Calu3 (cell line): ENCODE measurements at regions not wholly inside any gene's neighbourhood (a gene's known extent, or its start where the extent isn't known, plus 50 kb on each side); places are given as distances from the start of the nearest gene placed in this dataset.

ENCODE experiments used
- BruUV-seq: library from RNA; stranded (reverse); fragments of 400-500 nt; replicated peaks from 2 replicates; lab custom pipeline; 2021; lab: Mats Ljungman, UMichigan
- CTCF ChIA-PET: fragments of 300-600 bp; sonication (Branson Sonifier 250); formaldehyde crosslinking; loops from one replicate; lab custom pipeline; 2022; ENCODE audit warnings: antibody characterized with exemption; lab: Charles Lee
- DNase-seq: peaks from one replicate; pipeline ENCODE4 v3.0.0; 2022
- H3K27ac Mint-ChIP-seq: one replicate; pipeline ENCODE4 v1.8.0; 2022; ENCODE audit warnings: mixed read lengths; ENCODE audit not compliant: unreplicated experiment
- H3K27me3 Mint-ChIP-seq: one replicate; pipeline ENCODE4 v1.8.0; 2022; ENCODE audit warnings: mixed read lengths; ENCODE audit not compliant: unreplicated experiment
- H3K36me3 Mint-ChIP-seq: one replicate; pipeline ENCODE4 v1.8.0; 2022; ENCODE audit warnings: mild to moderate bottlenecking, moderate library complexity, mixed read lengths; ENCODE audit not compliant: insufficient read depth, unreplicated experiment
- H3K4me1 Mint-ChIP-seq: one replicate; pipeline ENCODE4 v1.8.0; 2022; ENCODE audit warnings: mild to moderate bottlenecking, low read depth, mixed read lengths; ENCODE audit not compliant: unreplicated experiment
- H3K4me3 Mint-ChIP-seq: one replicate; pipeline ENCODE4 v1.8.0; 2022; ENCODE audit warnings: mild to moderate bottlenecking, low read depth, moderate library complexity, mixed read lengths; ENCODE audit not compliant: unreplicated experiment
- H3K9me3 Mint-ChIP-seq: one replicate; pipeline ENCODE4 v1.8.0; 2022; ENCODE audit warnings: low read depth, mixed read lengths; ENCODE audit not compliant: unreplicated experiment
- CTCF ChIP-seq: fragments of 200-600 bp; IDR thresholded peaks from one replicate; pipeline ENCODE4 v1.8.0; 2022; ENCODE audit warnings: antibody characterized with exemption; ENCODE audit not compliant: unreplicated experiment
- intact Hi-C: fragments of 100-400 bp; cut with micrococcal nuclease; formaldehyde crosslinking; loops from one replicate; pipeline ENCODE4 v1.10.0; 2022; ENCODE audit not compliant: unreplicated experiment

DNA sequence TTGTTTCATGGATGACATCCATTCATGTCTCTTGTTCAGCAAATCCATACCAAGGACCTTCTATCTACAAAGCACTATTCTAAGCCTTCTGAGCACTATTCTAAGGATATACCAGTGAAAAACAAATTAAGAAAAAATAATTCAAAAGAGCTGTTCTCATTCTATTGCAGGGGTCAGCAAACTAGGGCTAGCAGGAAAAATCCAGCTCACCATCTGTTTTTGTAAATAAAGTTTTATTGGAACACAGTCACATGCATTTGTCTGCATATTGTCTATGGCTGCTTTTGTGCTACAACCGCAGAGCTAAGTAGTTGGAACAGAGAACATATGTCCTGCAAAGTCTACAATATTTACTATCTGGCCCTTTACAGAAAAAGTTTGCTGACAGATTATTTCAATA is 222.7 kb upstream of the DYNLRB2 start:
- CTCF ChIA-PET, result no interaction called here
- H3K4me1 Mint-ChIP-seq, result no peaks in the 10 kb centered on the region
- no TSS peak for BruUV-seq
- H3K36me3 Mint-ChIP-seq, result no peaks in the 10 kb centered on the region
- no peak for TF ChIP-seq CTCF
- DNase-seq, result no peak
- H3K27ac Mint-ChIP-seq, result no peak overlapping the region
- H3K4me3 Mint-ChIP-seq, result no peak overlapping the region
- intact Hi-C loops, result no loop called here
- no peaks in the 10 kb centered on the region for H3K27me3 Mint-ChIP-seq
- peaks cover 7% of the 10 kb centered on the region for H3K9me3 Mint-ChIP-seq

- no peak for TF ChIP-seq CTCF
- peaks cover 9% of the 10 kb centered on the region for H3K9me3 Mint-ChIP-seq
- BruUV-seq, result no TSS peak
- H3K27me3 Mint-ChIP-seq, result no peaks in the 10 kb centered on the region
- CTCF ChIA-PET, result no interaction called here
- intact Hi-C loops, result no loop called here
- no peak overlapping the region for H3K4me3 Mint-ChIP-seq
- DNase-seq, result no peak
- H3K36me3 Mint-ChIP-seq, result no peaks in the 10 kb centered on the region
- H3K4me1 Mint-ChIP-seq, result no peaks in the 10 kb centered on the region
- H3K27ac Mint-ChIP-seq, result no peak overlapping the region
These were observed 223.2 kb upstream of the DYNLRB2 start for GRCh38 chr16:80317599-80318037.

- no peak for DNase-seq
- Mint-ChIP-seq H3K9me3 (peaks cover 12% of the 10 kb centered on the region), H3K4me1 (no peaks in the 10 kb centered on the region), H3K27me3 (no peaks in the 10 kb centered on the region), H3K36me3 (no peaks in the 10 kb centered on the region), H3K27ac (no peak overlapping the region), H3K4me3 (no peak overlapping the region)
- intact Hi-C loops, result no loop called here
- BruUV-seq, result no TSS peak
- TF ChIP-seq CTCF, result no peak
- CTCF ChIA-PET, result no interaction called here
These were observed 223.7 kb upstream of the DYNLRB2 start for GRCh38 chr16:80317116-80317515.

GRCh38 chr16:80314042-80314441 is 226.8 kb upstream of the DYNLRB2 start:
- no peak for DNase-seq
- H3K36me3 Mint-ChIP-seq, result no peaks in the 10 kb centered on the region
- no peak overlapping the region for H3K27ac Mint-ChIP-seq
- H3K4me1 Mint-ChIP-seq, result no peaks in the 10 kb centered on the region
- CTCF ChIA-PET, result no interaction called here
- no peak for TF ChIP-seq CTCF
- H3K27me3 Mint-ChIP-seq, result no peaks in the 10 kb centered on the region
- H3K4me3 Mint-ChIP-seq, result no peak overlapping the region
- BruUV-seq, result no TSS peak
- H3K9me3 Mint-ChIP-seq, result peaks cover 15% of the 10 kb centered on the region
- intact Hi-C loops, result no loop called here

DNA sequence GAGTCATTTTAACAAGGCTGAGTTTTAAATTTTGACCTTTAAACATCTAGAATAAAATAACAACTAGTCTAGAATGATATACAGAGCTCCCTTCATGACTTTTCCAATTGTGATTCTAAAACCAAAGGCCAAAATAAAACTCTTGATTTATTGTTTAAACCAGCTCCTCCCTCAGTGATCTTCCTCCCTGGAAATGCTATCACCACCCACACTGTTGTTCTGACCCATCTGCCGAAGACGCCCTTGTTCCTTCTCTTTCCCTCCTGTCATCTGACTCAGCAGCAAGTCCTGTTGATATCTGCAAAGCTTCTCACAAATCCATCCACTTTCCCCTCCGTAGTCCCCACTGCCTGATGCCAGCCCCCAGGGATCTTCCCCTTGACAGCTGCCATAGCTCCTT is 231.6 kb upstream of the DYNLRB2 start:
- no peak for DNase-seq
- no TSS peak for BruUV-seq
- Mint-ChIP-seq H3K27ac (no peak overlapping the region), H3K27me3 (no peaks in the 10 kb centered on the region), H3K4me3 (no peak overlapping the region), H3K4me1 (no peaks in the 10 kb centered on the region), H3K36me3 (no peaks in the 10 kb centered on the region), H3K9me3 (peaks cover 11% of the 10 kb centered on the region)
- no peak for TF ChIP-seq CTCF
- CTCF ChIA-PET, result no interaction called here
- intact Hi-C loops, result no loop called here
